HG02759 (cell line): ENCODE measurements at regions not wholly inside any gene's neighbourhood (a gene's known extent, or its start where the extent isn't known, plus 50 kb on each side); places are given as distances from the start of the nearest gene placed in this dataset.
"Not testable (repeated sequence)": the region's sequence is repeated elsewhere in the genome, so short reads cannot be mapped to it uniquely, and the experiment has no call there.

ENCODE experiments used
- ATAC-seq: cut with Tn5 transposase; IDR thresholded peaks from one replicate; pipeline ENCODE4 v1.9.1; 2021; ENCODE audit warnings: mild to moderate bottlenecking, moderate library complexity; ENCODE audit not compliant: unreplicated experiment

- ATAC-seq, result no peak
These were observed 1937.7 kb upstream of the DEFB115 start for GRCh38 chr20:29319725-29320124.

GRCh38 chr20:29320216-29320949 is 1937.1 kb upstream of the DEFB115 start:
- not testable (repeated sequence) for ATAC-seq

- ATAC-seq, result not testable (repeated sequence)
These were observed 1933.6 kb upstream of the DEFB115 start for GRCh38 chr20:29323631-29324515.

GRCh38 chr20:29324516-29325303 is 1932.8 kb upstream of the DEFB115 start:
- not testable (repeated sequence) for ATAC-seq

GRCh38 chr20:29325304-29325640 is 1932.2 kb upstream of the DEFB115 start:
- no peak for ATAC-seq

GRCh38 chr20:29325781-29326180 is 1931.7 kb upstream of the DEFB115 start:
- not testable (repeated sequence) for ATAC-seq

GRCh38 chr20:29326376-29327070 is 1930.9 kb upstream of the DEFB115 start:
- no peak for ATAC-seq

- not testable (repeated sequence) for ATAC-seq
These were observed 1929.7 kb upstream of the DEFB115 start for GRCh38 chr20:29327600-29328420.

- ATAC-seq, result not testable (repeated sequence)
These were observed 1926.9 kb upstream of the DEFB115 start for GRCh38 chr20:29330429-29331115.

- ATAC-seq, result no peak
These were observed 1907.6 kb upstream of the DEFB115 start for GRCh38 chr20:29349836-29350235.

- not testable (repeated sequence) for ATAC-seq
These were observed 1881.5 kb upstream of the DEFB115 start for GRCh38 chr20:29375937-29376336.

- ATAC-seq, result not testable (repeated sequence)
These were observed 1864.6 kb upstream of the DEFB115 start for GRCh38 chr20:29392853-29393252.

GRCh38 chr20:29408034-29408695 is 1849.3 kb upstream of the DEFB115 start:
- ATAC-seq, result no peak

- ATAC-seq, result not testable (repeated sequence)
These were observed 1848.8 kb upstream of the DEFB115 start for GRCh38 chr20:29408707-29409106.

- not testable (repeated sequence) for ATAC-seq
These were observed 1848.2 kb upstream of the DEFB115 start for GRCh38 chr20:29409160-29409689.

- no peak for ATAC-seq
These were observed 1847.3 kb upstream of the DEFB115 start for GRCh38 chr20:29409833-29410805.

GRCh38 chr20:29410806-29411457 is 1846.5 kb upstream of the DEFB115 start:
- ATAC-seq, result no peak
